GM18517 (cell line): ENCODE measurements at regions not wholly inside any gene's neighbourhood (a gene's known extent, or its start where the extent isn't known, plus 50 kb on each side); places are given as distances from the start of the nearest gene placed in this dataset.

ENCODE experiments used
- ATAC-seq: cut with Tn5 transposase; IDR thresholded peaks from one replicate; pipeline ENCODE4 v1.9.1; 2021; ENCODE audit warnings: mild to moderate bottlenecking, moderate library complexity; ENCODE audit not compliant: unreplicated experiment

DNA sequence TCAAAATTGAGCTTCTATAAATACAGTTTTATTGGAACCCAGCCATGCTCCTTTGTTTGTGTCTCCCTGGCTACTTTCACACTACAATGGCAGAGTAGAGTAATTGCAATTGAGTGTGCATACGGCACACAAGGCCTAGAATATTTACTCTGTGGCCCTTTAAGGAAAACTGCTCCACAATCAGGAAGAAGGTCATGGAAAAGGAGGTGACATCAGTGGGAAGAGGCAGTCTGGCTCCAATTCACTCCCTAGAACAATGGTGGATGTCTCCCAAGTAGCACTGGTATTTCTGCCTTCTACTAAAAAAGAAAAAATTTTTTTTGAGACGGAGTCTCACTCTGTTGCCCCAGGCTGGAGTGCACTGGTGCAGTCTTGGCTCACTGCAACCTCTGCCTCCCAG lies 51.3 kb downstream of the KRTAP19-8 start:
- no peak for ATAC-seq

DNA sequence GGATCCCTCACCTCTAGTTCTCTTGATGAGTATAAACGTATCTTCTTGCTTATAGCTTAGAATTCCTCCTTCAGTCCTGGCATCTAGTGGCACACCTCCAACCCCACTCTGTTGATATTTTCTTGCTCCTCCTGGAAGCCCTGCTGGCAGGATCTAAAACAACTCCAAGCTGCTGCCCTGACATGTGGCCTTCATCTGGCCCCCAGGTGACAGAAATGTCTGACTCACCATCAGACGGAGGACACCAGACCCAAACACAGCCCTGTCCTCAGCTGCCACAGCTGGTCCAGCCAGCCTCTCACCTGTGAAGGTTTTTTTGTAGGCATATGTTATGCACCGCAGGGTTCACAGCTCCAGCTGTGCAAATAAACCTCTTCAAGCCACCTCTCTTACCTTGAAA lies 53.4 kb downstream of the KRTAP19-8 start:
- ATAC-seq, result no peak

GRCh38 chr21:30981403-30981802 lies 56.9 kb downstream of the KRTAP19-8 start:
- peak; percentile 51 for ATAC-seq

DNA sequence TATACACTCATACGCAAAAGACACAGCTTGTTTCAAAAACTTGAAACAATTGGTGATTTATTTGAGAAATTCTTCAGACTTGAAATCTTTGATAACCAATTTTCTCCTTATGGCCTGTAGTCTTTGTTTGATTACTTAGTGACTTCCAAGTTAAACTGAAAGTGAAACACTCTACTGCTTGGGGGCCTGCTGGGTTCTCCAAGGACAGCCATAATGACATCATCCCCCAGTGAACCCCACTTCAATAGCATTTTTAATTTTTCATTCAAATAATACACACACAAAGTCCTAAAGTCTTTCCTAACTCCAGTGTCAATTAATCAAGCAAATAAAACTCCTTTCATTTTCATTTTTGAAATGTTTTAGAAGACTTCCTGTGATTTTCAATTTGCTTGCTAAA lies 59.2 kb downstream of the KRTAP19-8 start:
- no peak for ATAC-seq

DNA sequence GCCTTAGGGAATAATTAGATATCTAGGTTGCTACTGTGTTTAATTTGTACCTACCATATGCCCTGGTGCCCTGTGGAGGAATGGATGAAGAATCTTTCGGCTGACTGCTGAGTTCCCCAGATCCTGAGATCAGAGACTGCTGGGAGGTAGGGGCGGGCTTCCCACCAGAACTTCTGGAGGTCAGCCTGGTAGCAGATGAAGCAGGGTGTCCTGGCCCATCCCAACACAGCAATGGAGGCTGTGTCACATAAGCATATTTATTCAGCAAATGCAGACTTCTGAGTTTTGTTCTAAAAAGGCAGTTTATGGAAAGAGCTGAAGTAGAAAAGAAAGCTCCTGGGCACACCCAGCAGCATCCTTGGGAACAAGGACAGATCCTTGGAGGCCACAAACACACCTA lies 74.0 kb downstream of the KRTAP19-8 start:
- ATAC-seq, result no peak

DNA sequence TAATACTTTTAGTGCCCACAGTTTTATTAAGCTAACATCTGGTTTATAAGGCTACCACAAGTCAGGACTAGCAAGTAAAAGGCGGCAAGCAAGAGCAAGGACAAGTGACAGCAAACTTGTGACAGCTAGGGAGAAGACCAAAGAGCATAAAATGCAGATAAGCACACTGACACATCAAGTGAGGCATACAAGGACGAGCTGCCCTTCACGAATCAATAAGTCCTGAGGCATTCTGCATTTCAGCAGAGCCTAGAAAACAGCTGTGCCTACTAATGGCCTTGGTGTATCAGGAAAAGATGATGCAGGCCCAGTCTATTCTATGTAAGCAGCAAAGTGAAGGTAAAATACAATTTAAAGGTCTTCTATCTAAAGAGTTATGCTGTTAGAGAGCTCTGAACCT lies 74.8 kb downstream of the KRTAP19-8 start:
- ATAC-seq, result no peak

DNA sequence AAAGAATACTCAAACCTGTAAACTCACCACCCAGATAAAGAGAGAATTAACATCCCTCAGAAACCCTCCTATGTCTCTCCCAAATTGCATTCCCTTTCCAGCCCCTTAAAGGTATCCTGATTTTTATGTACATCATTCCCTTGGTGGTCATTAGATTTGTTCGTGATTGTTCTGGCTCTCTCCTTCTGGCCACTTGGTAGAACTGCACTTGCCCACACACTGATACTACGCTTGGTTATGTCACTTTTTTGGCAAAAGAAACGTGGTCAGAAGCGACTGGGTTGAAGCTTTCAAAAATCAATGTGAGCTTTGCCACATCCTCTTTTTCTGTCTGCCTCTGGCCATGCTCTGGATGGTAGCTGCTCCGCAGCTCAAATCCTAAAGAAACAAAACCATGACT lies 76.3 kb downstream of the KRTAP19-8 start:
- ATAC-seq, result no peak

DNA sequence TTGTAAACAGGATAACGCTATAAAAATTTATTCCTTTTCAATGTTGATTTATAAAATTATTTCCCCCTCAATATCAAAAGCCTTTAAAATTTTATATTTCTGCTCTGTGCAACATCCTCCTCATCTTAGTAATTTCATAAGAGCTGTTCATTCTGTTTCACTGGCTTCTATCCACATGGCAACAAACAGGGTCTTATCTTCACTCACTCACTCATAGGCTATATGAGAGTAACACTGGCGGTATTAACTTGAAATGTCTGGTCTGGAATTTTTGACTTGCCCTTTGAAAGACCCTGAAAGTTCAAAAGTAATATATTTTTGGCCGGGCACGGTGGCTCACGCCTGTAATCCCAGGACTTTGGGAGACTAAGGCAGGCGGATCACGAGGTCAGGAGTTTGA lies 77.4 kb upstream of the KRTAP11-1 start:
- no peak for ATAC-seq

DNA sequence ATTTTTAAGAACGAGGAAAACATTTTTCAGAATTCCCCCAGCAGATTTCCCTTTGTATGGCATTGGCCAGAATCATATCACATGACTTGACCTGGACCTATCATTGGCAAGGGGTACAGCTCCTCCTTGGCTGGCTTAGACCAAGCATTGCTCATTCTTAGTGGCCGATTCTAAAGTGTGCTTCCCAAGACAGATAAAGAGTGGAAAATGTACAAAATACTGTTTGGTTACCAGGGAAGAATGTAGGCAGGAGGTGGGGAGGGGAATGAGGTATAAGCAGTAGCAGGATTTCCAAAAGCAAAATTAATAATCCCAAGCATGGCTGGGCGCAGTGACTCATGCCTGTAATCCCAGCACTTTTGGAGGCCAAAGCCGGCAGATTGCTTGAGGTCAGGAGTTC lies 75.6 kb upstream of the KRTAP11-1 start:
- no peak for ATAC-seq

DNA sequence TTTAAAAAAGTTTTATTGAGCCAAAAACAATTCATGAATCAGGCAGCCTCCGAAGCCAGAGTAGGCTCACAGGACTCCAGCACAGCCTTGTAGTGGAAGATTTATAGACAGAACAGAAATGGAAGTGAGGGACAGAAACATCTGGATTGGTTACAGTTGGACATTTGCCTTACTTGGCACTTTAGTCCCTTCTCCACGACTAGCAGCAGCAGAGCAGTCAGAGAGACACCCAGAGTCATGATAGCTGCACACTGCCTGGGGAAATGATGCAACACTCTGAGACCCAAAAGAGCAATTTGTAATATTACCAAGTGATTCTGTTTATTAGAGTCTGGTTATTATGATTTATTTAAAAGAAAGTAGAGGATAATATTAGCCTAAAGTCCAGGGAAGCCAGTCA lies 72.2 kb upstream of the KRTAP11-1 start:
- no peak for ATAC-seq

GRCh38 chr21:30947141-30947540 lies 65.8 kb upstream of the KRTAP11-1 start:
- ATAC-seq, result no peak

DNA sequence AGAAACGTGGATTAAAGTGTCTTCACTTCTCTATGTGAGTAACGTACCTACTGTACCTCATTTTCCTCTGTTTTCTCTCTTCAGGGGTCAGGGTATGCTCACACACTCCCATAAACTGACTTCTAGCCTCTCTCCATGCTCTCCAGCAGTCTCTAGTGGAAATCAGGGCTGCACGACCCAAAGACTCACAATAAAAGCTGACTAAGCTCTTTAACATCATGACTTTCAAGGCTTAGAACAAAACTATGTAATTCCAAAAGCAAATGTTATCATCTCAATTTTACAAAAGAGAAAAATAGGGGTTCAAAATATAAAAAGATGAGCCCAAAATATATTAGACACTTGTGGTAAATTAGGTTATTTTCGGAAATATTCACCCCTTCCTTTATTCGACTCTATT lies 62.5 kb upstream of the KRTAP11-1 start:
- no peak for ATAC-seq

DNA sequence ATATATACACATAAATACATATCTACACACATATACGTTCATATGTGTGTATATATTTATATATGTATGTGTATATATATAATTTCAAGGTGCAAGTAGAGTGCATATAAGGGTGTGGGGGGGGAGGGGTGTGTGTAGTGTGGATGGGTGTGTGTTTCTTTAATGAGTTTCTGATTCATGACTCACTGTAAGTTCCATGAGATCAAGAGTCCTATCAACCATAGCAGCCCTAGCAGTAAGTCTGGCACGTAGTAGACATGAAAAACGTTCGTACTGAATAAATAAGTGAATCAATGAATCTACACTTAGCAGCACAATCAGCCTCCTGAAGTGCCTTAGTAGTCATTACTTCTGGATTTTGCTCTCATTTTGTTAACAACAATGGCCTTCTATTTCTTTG lies 61.9 kb upstream of the KRTAP11-1 start:
- ATAC-seq, result no peak

DNA sequence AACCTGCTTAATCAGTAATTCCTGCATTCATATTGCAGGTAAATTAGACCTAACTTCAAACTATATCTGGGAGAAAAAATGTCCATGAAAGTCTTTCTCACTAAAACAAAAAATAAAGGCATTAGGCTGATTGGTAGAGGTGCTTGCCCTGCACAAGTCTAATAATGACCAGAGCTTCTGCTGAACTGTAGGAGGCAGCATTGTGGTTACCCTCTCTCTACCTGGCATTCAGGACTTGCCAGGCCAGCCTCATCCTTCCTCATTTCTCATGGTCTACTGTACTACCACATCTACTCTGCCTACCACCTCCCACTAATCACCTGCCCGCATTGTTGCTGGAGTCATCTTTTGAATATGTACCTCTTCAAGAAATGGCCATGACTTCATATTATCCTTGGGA lies 60.8 kb upstream of the KRTAP11-1 start:
- ATAC-seq, result no peak

- ATAC-seq, result no peak
These were observed 54.8 kb upstream of the KRTAP11-1 start for GRCh38 chr21:30936207-30936606.

DNA sequence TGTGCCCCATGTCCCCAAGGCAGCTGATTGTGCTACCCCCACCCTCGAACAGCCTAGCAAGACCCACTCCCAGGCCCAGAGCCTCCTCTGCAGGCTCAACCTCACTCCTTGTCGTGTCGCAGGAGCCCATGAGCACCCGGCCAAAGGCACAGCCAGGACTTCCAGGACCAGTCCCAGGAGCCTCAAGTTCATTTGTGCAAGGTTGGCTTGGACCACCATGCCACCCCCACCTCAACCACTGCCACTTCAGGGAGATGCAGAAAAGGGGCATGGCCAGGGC lies 54.4 kb upstream of the KRTAP11-1 start:
- no peak for ATAC-seq

DNA sequence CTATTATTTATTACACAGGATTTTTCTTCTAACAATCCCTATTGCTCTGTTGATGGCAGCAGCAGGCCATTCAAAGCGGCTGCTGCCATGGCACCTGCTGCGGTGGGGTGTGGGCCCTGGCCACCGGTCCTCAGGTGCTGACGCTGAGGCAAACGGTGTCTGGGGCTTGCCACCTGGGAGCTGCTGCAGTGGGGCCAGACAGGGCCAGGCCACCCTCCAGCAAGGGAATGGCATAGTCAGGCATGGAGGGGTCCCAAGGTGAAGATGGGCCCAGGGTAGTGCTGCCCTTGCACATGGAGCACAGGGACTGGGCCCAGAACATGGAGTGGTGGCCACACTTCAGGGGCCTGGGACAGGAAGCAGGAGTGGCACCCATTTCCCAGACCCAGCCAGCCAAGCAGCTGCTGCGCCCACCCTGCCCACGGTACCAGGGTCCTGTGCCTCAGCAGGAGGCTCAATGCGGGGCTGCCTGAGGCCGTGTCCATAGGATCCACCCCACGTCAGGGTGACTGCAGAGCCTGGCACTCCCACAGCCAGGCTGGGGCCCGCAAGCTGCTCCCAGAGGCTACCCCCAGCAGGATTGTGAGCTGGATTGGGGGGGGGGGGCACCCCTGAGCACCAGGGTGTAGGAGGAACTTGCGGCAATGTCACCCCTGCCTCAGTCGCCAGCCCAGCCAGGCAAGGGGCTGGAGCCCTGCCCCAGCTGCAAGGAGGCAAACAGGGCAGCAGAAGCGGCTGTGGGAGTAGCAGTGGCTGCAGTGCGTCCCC lies 53.9 kb upstream of the KRTAP11-1 start:
- ATAC-seq, result no peak

- ATAC-seq, result no peak
These were observed 51.3 kb upstream of the KRTAP11-1 start for GRCh38 chr21:30932686-30933085.
